GM19372 (cell line): ENCODE measurements at regions not wholly inside any gene's neighbourhood (a gene's known extent, or its start where the extent isn't known, plus 50 kb on each side); places are given as distances from the start of the nearest gene placed in this dataset.

ENCODE experiments used
- ATAC-seq: cut with Tn5 transposase; IDR thresholded peaks from one replicate; pipeline ENCODE4 v1.9.1; 2021; ENCODE audit warnings: mild to moderate bottlenecking, low read depth, moderate library complexity; ENCODE audit not compliant: unreplicated experiment

DNA sequence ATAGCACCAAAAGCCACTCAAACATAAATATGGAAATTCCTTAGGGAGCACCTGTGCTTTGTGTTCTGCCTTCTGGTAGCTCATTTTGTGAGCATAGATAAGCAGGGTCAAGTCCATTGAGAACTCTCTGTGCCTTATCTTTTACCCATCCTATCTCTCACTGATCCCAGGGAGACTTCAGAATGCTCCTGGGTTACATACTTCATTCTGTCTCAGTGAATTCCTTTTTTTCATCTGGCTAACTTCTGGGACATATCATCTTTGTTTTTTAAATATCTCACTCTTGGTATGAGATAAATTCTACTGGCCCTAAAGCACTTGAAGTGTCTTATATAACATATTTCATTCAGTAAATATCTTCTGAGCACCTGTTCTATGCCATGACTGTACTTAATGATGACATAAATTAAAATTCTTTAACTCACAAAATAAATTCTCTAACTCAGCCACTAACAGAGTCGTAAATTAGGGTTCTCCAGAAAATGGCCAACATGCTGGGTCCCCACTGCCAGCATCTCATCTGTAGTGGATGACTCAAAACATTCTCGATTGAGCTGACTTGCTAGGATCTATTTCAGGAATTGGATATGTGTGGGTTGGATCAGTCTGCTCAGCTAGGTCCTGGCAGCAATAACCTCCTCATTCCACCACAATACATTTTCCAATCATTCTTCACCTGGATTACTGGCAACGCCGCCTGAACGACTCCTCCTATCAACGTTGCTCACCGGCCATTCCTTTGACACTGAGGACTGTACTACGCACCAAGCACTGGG lies 170.2 kb downstream of the FOXO1 start:
- no peak for ATAC-seq

DNA sequence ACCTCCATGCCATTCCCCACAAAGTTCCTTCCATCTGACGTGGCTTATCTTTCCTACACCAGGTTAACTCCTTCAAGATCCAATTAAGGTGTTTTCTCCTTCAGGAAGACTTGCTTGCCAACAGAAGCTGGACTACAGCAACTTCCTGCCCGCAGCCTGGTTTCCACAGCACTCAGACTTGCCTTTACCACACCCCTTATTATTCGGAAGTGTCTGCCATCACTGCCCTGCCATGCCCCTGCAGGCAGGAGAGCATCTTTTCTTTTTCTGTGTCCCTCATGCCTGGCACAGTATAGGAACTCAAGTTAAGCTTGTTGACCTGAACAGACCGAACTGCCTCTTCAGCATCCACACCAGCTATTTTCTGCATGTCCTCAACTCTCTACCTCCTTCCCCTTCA lies 168.0 kb downstream of the FOXO1 start:
- no peak for ATAC-seq

DNA sequence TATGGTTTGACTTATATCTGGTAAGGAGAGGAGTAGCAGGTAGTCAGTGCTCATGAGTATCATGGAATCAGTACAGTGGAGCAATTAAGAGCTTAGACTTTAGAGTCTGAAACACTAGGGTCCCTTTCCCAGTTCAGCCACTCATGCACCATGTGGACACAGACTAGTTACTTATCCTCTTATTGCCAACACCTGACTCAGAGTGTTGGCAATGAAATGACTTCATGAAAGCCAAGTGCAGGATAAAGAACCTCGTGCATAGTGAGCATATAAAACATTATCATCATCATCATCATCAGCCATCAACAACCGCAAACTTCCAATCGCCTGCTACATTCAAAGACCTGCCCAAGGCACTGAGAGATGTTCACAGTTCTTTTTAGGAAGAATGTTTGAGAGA lies 164.2 kb downstream of the FOXO1 start:
- ATAC-seq, result no peak

DNA sequence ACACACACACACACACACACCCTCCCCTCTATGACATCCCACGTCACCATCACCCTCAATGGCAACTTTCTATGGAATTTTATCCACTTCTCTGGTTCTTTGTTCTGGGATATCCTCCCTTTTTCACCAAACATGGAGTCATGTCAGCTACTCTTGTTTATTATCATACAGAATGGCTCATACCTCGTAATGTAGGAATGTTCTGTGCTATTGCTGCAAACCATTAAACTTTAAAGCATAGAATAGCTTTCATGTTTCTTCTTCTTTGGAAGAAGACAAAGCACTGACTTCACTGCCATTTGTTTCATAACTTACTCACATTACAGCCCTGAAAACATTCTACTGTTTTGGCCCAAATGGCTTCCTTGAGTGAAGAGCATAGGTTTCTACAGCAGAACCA lies 163.4 kb downstream of the FOXO1 start:
- ATAC-seq, result no peak

DNA sequence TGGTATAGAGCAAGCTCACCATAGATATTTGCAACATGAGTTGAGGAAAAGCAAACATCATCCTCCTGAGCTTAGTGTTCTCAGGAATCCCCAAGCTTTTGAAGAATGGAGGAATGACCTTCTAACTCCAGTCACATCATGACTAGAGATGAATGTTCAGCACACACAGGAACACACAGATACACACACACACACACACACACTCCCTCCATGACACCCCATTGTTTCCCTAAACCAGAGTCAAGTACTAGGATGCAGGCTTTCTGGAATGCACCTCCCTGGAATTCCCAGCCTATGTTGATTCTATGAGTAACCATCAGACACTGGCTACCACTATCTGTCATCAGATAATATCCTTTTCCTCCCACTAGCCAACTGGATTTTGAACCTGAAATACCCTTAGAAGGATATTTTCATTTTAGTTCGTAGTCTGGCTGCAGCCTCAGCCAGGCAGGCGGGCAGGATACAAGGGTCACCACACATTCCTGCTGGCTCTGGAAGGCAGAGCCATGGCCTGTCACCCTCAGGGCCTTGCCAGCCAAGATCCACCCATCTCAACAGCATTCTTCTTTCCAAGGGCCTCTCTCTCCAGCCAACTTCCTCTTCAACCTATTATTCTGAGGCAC lies 162.4 kb downstream of the FOXO1 start:
- ATAC-seq, result no peak

DNA sequence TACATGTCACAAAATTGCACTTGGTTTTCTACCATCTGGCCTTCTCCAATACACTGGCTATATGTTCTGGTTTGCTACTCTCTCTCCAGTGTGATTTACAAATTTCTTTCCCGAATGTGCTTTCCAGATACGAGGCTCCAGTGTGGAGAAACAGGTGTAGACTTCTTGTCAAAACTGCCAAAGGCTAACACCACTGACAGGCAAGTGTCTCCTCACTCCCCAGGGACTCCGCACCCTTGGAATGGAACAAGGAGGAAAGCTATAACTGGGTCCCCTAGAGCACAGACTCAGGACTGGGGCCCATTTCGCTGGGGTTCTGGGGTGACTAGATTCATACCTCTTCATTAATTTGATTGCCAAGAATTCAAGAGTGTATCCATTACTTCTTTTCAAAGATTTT lies 161.8 kb downstream of the FOXO1 start:
- no peak for ATAC-seq

DNA sequence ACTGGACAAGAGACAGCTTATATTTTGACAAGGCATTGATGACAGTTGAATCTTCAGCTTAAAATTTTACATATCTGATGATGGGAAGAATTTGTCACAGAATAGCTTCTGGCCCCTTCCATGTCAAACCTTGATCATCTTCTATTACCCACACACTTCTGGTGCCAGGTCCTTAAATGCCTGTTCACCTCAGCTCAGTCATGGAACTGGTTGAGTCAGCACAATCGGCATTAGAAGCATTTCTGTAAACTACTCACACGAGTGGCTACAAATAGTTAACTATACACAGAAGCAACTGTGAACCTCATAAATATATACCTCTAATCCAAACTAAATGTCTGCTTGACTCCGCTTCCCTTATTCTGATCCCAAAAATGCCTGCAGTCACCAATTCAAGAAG lies 161.2 kb downstream of the FOXO1 start:
- no peak for ATAC-seq
